D721Med (cell line): ENCODE measurements at regions not wholly inside any gene's neighbourhood (a gene's known extent, or its start where the extent isn't known, plus 50 kb on each side); places are given as distances from the start of the nearest gene placed in this dataset.

Experiments
- DNase-seq: peaks from one replicate; pipeline ENCODE4 v3.0.0; 2011; ENCODE audit warnings: low spot score; ENCODE audit not compliant: insufficient read length
- FAIRE-seq: peaks from 2 replicates; lab custom pipeline; 2011; peaks lifted over from hg19 to GRCh38; lab: Jason Lieb, UNC
- CTCF ChIP-seq: IDR thresholded peaks from 2 replicates; pipeline ENCODE4 v1.5.1; 2012; ENCODE audit warnings: mild to moderate bottlenecking, control low read depth; ENCODE audit not compliant: insufficient read depth; ENCODE audit errors: missing control alignments

GRCh38 chr5:104774372-104774771 lies 1211.8 kb upstream of the NUDT12 start:
- no peak for FAIRE-seq
- no peak for DNase-seq
- no peak for TF ChIP-seq CTCF

- FAIRE-seq: no peak
- no peak for DNase-seq
- TF ChIP-seq CTCF: no peak
Observed at GRCh38 chr5:104764197-104764596, 1201.6 kb upstream of the NUDT12 start.

GRCh38 chr5:104763216-104763615 lies 1200.6 kb upstream of the NUDT12 start:
- TF ChIP-seq CTCF: no peak
- FAIRE-seq: no peak
- DNase-seq: no peak

GRCh38 chr5:104757915-104758314 lies 1195.3 kb upstream of the NUDT12 start:
- FAIRE-seq (no peak), DNase-seq (no peak)
- TF ChIP-seq CTCF: no peak

- no peak for FAIRE-seq
- no peak for DNase-seq
- TF ChIP-seq CTCF: no peak
Observed at GRCh38 chr5:104755806-104756205, 1193.2 kb upstream of the NUDT12 start.

- DNase-seq (no peak), FAIRE-seq (no peak)
- no peak for TF ChIP-seq CTCF
Observed at GRCh38 chr5:104754311-104754995, 1191.9 kb upstream of the NUDT12 start.

GRCh38 chr5:104751969-104752368 lies 1189.4 kb upstream of the NUDT12 start:
- DNase-seq (no peak), FAIRE-seq (no peak)
- TF ChIP-seq CTCF: no peak
